OCI-LY3 (cell line): ENCODE measurements at regions not wholly inside any gene's neighbourhood (a gene's known extent, or its start where the extent isn't known, plus 50 kb on each side); places are given as distances from the start of the nearest gene placed in this dataset.

Experiments used
- CTCF ChIP-seq: fragments of 200-600, 300-600 bp; sonication (generic); IDR thresholded peaks from 2 replicates; pipeline ENCODE4 v1.5.1; 2014; ENCODE audit warnings: antibody characterized with exemption, low read length, low read depth
- EZH2phosphoT487 ChIP-seq: fragments of 200-600 bp; shearing (Covaris generic); IDR thresholded peaks from 2 replicates; pipeline ENCODE4 v1.6.1; 2018; ENCODE audit warnings: antibody characterized with exemption, mixed run types, low read depth

GRCh38 chr16:63719926-63720325 lies 1401.9 kb downstream of the CDH11 start:
- no peak for TF ChIP-seq CTCF
- TF ChIP-seq EZH2phosphoT487, result no peak
